Hematopoietic multipotent progenitor cell treated with erythropoietin and hydrocortisone succinate and interleukin-3 and kit ligand, for 17 days (in vitro differentiated cells): ENCODE measurements at regions not wholly inside any gene's neighbourhood (a gene's known extent, or its start where the extent isn't known, plus 50 kb on each side); places are given as distances from the start of the nearest gene placed in this dataset.
A peak's percentile ranks its signal among the peaks of the same experiment; 100 is the strongest.
"Not testable (repeated sequence)": the region's sequence is repeated elsewhere in the genome, so short reads cannot be mapped to it uniquely, and the experiment has no call there.

Experiments used
- DNase-seq: peaks from one replicate; pipeline ENCODE4 v3.0.0-alpha.2; 2015; ENCODE audit warnings: low spot score

GRCh38 chr1:191788551-191788950 lies 369.7 kb upstream of the RGS18 start:
- no peak for DNase-seq

DNA sequence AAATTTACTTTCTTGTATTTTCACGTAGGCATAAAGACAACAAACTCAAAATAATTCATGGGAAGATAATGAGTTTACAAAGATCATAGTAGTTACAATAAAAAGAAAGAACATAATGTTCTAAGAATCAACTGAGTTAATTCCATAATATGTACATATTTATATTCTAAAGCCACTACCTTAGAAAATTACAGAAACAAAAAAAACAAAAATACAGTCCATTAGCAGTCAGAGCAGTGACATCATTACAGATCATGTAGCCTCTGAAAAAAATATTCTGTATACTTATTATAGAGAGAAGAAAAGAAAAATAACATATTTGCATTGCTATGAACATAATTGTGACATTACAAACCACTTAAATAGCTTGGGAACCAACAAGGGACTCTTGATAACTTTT lies 360.1 kb upstream of the RGS18 start:
- no peak for DNase-seq

- DNase-seq = no peak
Measured at GRCh38 chr1:191804311-191804710, 354.0 kb upstream of the RGS18 start.

DNA sequence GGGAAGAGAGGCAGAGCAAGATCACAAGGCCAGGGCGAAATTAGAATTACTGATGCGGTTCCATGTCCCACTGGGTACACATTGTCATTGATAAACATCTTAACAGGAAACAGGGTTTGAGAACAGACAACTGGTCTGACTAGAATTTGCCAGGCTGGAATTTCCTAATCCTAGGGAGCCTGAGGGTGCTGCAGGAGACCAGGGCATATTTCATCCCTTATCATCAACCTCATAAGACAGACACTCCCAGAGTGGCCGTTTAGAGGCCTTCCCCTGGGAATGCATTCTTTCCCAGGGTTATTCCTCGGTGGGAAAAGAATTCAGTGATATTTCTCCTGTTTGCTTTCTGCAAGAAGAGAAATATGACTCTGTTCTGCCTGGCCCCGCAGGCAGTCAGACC lies 344.7 kb upstream of the RGS18 start:
- not testable (repeated sequence) for DNase-seq

DNA sequence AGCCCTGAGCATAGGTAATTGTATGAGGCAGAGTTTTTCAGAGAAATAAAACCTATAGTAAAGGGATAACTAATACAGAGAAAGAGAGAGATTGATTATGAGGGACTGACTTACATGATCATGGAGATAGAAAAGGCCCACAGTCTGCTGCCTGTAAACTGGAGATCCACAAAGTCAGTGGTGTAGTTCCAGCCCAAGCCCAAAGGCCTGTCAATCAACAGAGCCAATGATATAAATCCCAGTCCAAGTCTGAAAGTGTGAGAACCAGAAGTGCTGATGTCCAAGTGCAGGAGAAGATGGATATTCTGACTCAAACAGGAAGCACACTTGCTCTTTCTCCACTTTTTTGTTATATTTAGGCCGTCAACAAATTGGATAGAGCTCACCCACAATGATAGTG lies 340.1 kb upstream of the RGS18 start:
- DNase-seq = no peak

- DNase-seq = peak; percentile 5
Measured at GRCh38 chr1:191831572-191831971, 326.7 kb upstream of the RGS18 start.

GRCh38 chr1:191839891-191840290 lies 318.4 kb upstream of the RGS18 start:
- no peak for DNase-seq

- DNase-seq = no peak
Measured at GRCh38 chr1:191851799-191852595, 306.3 kb upstream of the RGS18 start.

DNA sequence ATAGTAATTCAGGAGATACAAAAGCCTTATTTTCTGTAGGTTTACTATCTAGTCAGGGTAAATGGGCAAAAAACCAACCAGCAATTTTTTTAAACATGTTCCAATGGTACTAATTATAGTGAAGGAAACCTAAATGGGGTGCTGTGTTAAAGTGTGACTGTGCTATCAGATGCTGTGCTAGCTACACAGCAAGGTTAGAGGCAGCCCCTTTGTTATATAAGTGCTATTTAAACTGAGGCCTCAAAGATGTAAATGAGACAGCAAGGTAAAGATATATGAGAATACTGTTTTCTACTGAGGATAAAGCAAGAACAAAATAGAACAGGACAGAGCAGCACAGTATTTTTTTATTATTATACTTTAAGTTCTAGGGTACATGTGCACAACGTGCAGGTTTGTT lies 305.4 kb upstream of the RGS18 start:
- no peak for DNase-seq

- DNase-seq = no peak
Measured at GRCh38 chr1:191857600-191857999, 300.7 kb upstream of the RGS18 start.

- DNase-seq = no peak
Measured at GRCh38 chr1:191865479-191865878, 292.8 kb upstream of the RGS18 start.

DNA sequence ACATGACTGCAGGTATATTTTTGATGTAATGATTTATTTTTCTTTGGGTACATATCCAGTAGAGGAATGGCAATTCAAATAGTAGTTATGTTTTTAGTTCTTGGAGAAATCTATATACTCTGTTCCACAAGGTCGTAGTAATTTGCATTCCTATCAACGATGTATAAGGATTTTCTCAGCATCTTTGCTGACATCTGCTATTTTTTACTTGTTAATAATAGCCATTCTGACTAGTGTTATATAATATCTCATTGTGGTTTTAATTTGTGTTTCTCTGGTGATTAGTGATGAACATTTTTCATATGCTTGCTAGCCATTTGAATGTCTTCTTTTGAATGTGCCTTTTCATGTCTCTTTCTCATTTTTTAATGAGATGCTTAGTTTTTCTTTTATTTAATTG lies 292.1 kb upstream of the RGS18 start:
- DNase-seq = no peak

- no peak for DNase-seq
Measured at GRCh38 chr1:191869790-191870312, 288.4 kb upstream of the RGS18 start.

DNA sequence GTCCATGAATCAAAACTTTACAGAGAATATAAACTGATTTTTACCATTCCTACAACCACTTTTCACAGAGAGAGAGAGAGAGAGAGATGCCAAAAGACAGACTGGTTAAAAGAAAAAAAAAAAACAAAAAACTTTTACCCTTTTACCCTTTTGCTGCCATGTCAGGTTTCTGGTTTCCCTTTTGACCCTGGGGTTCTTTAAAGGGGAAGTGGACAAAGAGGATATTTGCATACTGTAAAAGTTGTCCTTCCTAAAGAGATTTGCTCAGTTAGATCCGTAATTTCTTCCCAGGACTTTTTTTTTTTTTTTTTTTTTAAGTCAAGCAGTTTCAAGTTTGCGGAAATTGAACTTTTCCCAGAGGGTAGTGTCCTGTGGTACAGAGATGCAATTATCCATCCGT lies 287.8 kb upstream of the RGS18 start:
- DNase-seq = no peak

GRCh38 chr1:191875994-191876393 lies 282.3 kb upstream of the RGS18 start:
- no peak for DNase-seq

DNA sequence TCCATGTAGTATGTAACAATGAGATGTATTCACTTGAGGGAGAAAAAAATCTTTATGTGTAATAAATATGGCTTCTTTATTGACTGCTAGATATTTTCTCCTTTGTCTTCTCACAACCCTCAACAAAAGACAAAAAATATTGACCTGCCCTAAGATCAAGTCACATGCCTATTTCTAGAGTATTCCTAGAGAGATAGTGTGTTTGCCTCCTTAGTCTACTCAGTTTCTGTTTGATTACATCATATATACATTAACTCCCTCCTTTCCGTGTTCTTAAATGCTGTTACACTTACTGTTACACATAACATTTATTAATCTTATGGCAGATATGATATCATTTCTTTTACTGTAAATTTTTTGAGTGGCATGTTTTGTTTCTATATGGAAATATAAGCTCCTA lies 281.6 kb upstream of the RGS18 start:
- DNase-seq = no peak

DNA sequence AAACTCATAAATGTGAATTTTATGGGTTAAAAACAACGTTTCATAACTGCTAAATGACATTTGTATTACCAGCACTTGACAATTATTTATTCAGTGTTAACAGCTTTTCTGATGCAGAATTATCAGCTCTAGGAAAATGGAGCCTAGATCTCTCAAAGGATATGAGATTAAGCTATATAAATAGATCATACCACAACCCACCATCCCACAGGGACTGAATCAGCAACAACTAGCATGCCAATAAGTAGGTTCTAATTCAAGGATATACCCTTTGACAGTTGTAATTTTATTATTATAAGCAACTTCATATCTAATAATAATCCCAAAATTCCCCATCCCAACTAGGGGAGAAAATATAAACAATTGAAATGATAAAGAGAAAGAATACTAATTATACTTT lies 275.4 kb upstream of the RGS18 start:
- DNase-seq = no peak

- no peak for DNase-seq
Measured at GRCh38 chr1:191886977-191887376, 271.3 kb upstream of the RGS18 start.

GRCh38 chr1:191888996-191889622 lies 269.2 kb upstream of the RGS18 start:
- DNase-seq = peak; percentile 7

DNA sequence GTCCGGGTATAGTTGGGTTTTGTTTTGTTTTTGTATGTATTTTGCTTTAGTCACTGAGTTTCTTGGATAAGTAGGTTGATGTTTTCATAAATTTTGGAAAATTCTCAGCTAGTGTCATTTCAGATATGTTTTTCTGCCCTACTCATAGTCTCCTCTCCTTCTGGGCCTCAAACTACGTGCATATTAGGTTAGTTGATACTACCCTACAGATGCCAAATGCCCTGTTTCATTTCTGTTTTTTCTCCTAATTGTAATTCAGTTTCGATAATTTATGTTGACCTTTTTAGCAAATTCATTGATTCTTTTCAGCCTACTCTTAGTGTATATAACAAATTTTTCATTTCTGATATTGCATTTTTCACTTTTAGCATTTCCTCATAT lies 268.6 kb upstream of the RGS18 start:
- no peak for DNase-seq

DNA sequence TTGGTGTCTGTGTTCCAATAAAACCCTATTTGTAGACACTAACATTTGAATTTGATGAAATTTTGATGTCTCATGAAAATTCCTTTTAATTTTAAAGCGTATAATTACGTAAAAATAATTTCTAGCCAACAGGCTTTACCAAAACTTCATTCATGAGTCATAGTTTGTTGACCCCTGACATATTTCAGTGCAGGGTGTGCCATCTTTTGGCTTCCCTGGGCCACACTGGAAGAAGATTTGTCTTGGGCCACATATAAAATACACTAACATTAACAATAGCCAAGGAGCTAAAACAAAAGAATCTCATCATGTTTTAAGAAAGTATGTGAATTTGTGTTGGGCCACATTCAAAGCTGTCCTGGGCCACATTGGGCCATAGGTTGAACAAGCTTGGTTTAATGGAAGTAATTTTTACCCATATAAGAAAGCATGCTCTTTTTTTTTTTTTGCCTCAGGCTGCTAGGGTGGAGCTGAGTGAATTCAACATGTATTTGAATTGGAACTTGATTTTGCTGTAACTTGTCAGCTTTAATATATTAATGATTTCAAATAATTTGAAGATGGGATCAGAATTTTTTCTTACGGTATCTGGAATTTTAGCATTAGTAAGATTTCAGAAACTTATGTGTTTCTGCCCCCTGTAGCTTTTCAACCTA lies 267.7 kb upstream of the RGS18 start:
- DNase-seq = no peak

- no peak for DNase-seq
Measured at GRCh38 chr1:191892716-191893115, 265.5 kb upstream of the RGS18 start.

DNA sequence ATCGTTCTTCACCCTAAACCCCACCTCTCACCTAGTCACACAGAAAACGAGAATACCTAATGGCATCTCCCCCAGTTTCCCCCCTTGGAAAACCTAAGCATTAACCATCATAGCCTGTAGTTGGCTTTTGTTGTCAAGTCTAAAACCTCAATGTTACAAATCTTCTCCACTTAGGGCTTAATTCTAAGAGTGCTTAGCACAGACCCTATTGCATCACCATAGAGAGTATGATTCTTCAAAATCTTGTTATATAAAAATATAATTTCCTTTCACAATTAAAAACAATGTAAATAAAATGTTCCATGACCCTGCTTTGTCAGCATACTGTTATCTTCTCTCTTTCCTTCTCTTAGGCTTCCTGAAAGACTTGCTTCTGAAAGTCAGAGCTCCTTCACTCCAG lies 263.2 kb upstream of the RGS18 start:
- DNase-seq = no peak
